GM12878 (cell line): ENCODE measurements at regions not wholly inside any gene's neighbourhood (a gene's known extent, or its start where the extent isn't known, plus 50 kb on each side); places are given as distances from the start of the nearest gene placed in this dataset.

Source experiments
- ATAC-seq: fragments of 200-7000 bp; cut with Tn5 transposase; 3 replicates; pipeline ENCODE4 v1.9.1; 2020; ENCODE audit warnings: mild to moderate bottlenecking, moderate library complexity
- BruUV-seq: library from RNA; stranded (reverse); fragments of 400-500 nt; replicated peaks from 2 replicates; lab custom pipeline; 2021; lab: Mats Ljungman, UMichigan
- CTCF ChIA-PET: fragments of 300-600 bp; sonication (Branson Sonifier 250); formaldehyde crosslinking; extraction: SDS; loops from one replicate; lab custom pipeline; 2021; ENCODE audit warnings: inconsistent platforms; lab: Yijun Ruan, JAX
- POLR2A ChIA-PET: fragments of 350-600 bp; formaldehyde crosslinking; extraction: SDS; loops from one replicate; lab custom pipeline; 2021; ENCODE audit warnings: inconsistent platforms; lab: Charles Lee
- RAD21 ChIA-PET: fragments of 300-600 bp; sonication (Branson Sonifier 250); formaldehyde crosslinking; loops from one replicate; lab custom pipeline; 2023; ENCODE audit warnings: antibody characterized with exemption; ENCODE audit not compliant: unreplicated experiment; lab: Charles Lee
- SMC1A ChIA-PET: fragments of 300-600 bp; sonication (Branson Sonifier 250); formaldehyde crosslinking; loops from one replicate; lab custom pipeline; 2023; ENCODE audit not compliant: unreplicated experiment, uncharacterized antibody; lab: Charles Lee
- DNase-seq: peaks from one replicate; pipeline ENCODE4 v3.0.0-alpha.2; 2011; ENCODE audit warnings: low read depth, low spot score
- FAIRE-seq: peaks from 3 replicates; lab custom pipeline; 2011; peaks lifted over from hg19 to GRCh38; lab: Jason Lieb, UNC
- H2AFZ ChIP-seq: 2 replicates; pipeline ENCODE4 v1.6.0; 2011; ENCODE audit warnings: low read depth, low read length, control low read depth; ENCODE audit not compliant: control insufficient read depth
- H3K27ac ChIP-seq: 2 replicates; pipeline ENCODE4 v1.5.1; 2011; ENCODE audit warnings: control low read depth; ENCODE audit not compliant: control insufficient read depth, insufficient read depth
- H3K27me3 ChIP-seq, 2 experiments: replicated peaks in 1 of 2; 2 replicates each; pipeline versions ENCODE4 v1.6.0 to v1.6.1; 2011; ENCODE audit warnings: low read length in 1 of 2; ENCODE audit not compliant: control insufficient read depth in 2 of 2, insufficient read depth in 2 of 2
- H3K36me3 ChIP-seq, 2 experiments: 2 replicates each; pipeline ENCODE4 v1.5.1; 2011; ENCODE audit warnings: low read length in 1 of 2; ENCODE audit not compliant: control insufficient read depth in 2 of 2, insufficient read depth in 2 of 2
- H3K4me1 ChIP-seq: 2 replicates; pipeline ENCODE4 v1.6.1; 2011; ENCODE audit warnings: mild to moderate bottlenecking, low read length, moderate library complexity, mixed read lengths; ENCODE audit not compliant: control insufficient read depth, insufficient read depth
- H3K4me2 ChIP-seq: 2 replicates; pipeline ENCODE4 v1.6.0; 2011; ENCODE audit warnings: control low read depth; ENCODE audit not compliant: control insufficient read depth, insufficient read depth
- H3K4me3 ChIP-seq: fragments of 200-600 bp; sonication (generic); 2 replicates; pipeline ENCODE4 v1.5.1; 2016
- H3K79me2 ChIP-seq: 2 replicates; pipeline ENCODE4 v1.6.0; 2011; ENCODE audit warnings: low read length; ENCODE audit not compliant: control insufficient read depth, insufficient read depth
- H3K9ac ChIP-seq: 2 replicates; pipeline ENCODE4 v1.8.0; 2011; ENCODE audit warnings: low read length, control low read depth, mixed read lengths; ENCODE audit not compliant: control insufficient read depth, insufficient read depth
- H3K9me3 ChIP-seq: replicated peaks from 3 replicates; pipeline ENCODE4 v1.5.1; 2011; ENCODE audit warnings: mild to moderate bottlenecking, low read length; ENCODE audit not compliant: control insufficient read depth, insufficient read depth
- H4K20me1 ChIP-seq: 2 replicates; pipeline ENCODE4 v1.6.0; 2011; ENCODE audit not compliant: control insufficient read depth, insufficient read depth
- CEBPB ChIP-seq, 2 experiments: fragments of 150-350 bp in 1 of 2; IDR thresholded peaks; 2 replicates each; pipeline ENCODE4 v1.6.1; 2012 to 2014; ENCODE audit warnings: low read depth in 2 of 2, low read length in 2 of 2, borderline replicate concordance in 1 of 2, inconsistent platforms in 1 of 2
- EP300 ChIP-seq, 2 experiments: fragments of 150-350 bp in 1 of 2; IDR thresholded peaks; 2 replicates each; pipeline ENCODE4 v1.6.1; 2011 to 2012; ENCODE audit warnings: low read depth in 2 of 2, low read length in 2 of 2, borderline replicate concordance in 1 of 2, improper control_type of control experiment in 1 of 2, inconsistent platforms in 1 of 2; ENCODE audit not compliant: control insufficient read depth in 1 of 2
- MTA2 ChIP-seq: fragments of 450-650 bp; IDR thresholded peaks from 2 replicates; pipeline ENCODE4 v1.6.1; 2016; ENCODE audit warnings: low read depth, mild to moderate bottlenecking, moderate library complexity
- SKIL ChIP-seq: fragments of 450-650 bp; IDR thresholded peaks from 2 replicates; pipeline ENCODE4 v1.6.1; 2017; ENCODE audit warnings: mild to moderate bottlenecking, low read depth, inconsistent platforms; ENCODE audit not compliant: poor library complexity, severe bottlenecking
- SP1 ChIP-seq: IDR thresholded peaks from one replicate; pipeline ENCODE4 v1.6.1; 2011; ENCODE audit warnings: low read depth, low read length
- SUZ12 ChIP-seq: fragments of 200-600 bp; sonication (generic); IDR thresholded peaks from one replicate; pipeline ENCODE4 v1.6.1; 2018; ENCODE audit warnings: antibody characterized with exemption, mild to moderate bottlenecking; ENCODE audit not compliant: unreplicated experiment
- TARDBP ChIP-seq: IDR thresholded peaks from 2 replicates; pipeline ENCODE4 v1.6.1; 2016; ENCODE audit warnings: borderline replicate concordance
- TCF7 ChIP-seq: IDR thresholded peaks from 2 replicates; pipeline ENCODE4 v1.6.1; 2014; ENCODE audit warnings: antibody characterized with exemption, borderline replicate concordance
- USF2 ChIP-seq: IDR thresholded peaks from 2 replicates; pipeline ENCODE4 v1.6.1; 2011; ENCODE audit warnings: low read depth, low read length, improper control_type of control experiment, borderline replicate concordance
- ZNF207 ChIP-seq: fragments of 450-650 bp; IDR thresholded peaks from 2 replicates; pipeline ENCODE4 v1.6.1; 2014; ENCODE audit warnings: antibody characterized with exemption, mild to moderate bottlenecking, borderline replicate concordance
- ZNF274 ChIP-seq: IDR thresholded peaks from one replicate; pipeline ENCODE4 v1.8.0; 2011; ENCODE audit not compliant: insufficient read length, insufficient read depth
- WGBS: methylation state at CpG from one replicate; pipeline ENCODE4 v1.1.6; 2016; ENCODE audit warnings: low lambda C conversion rate; ENCODE audit not compliant: insufficient replicate concordance, insufficient coverage; ENCODE audit errors: missing lambda C conversion rate; 5-methylcytosine and 5-hydroxymethylcytosine counted together
- in situ Hi-C: fragments of 300-500 bp; cut with MboI; formaldehyde crosslinking; loops from 9 replicates; pipeline ENCODE4 v1.14.3; 2018; ENCODE audit warnings: mixed read lengths
- intact Hi-C: fragments of 100-400 bp; cut with micrococcal nuclease; formaldehyde crosslinking; loops from one replicate; pipeline ENCODE4 v1.14.2; 2022; ENCODE audit not compliant: unreplicated experiment

GRCh38 chr2:104476563-104476988 is 377.3 kb upstream of the POU3F3 start:
- TF ChIP-seq USF2 = no peak
- no peak for TF ChIP-seq SKIL
- TF ChIP-seq TARDBP = no peak
- no peak for TF ChIP-seq EP300 (IDR thresholded peaks at IDR 0.05; ENCODE audit: borderline replicate concordance in 1 of 2, control insufficient read depth in 1 of 2, low read depth in 2 of 2, low read length in 2 of 2)
- TF ChIP-seq CEBPB (IDR thresholded peaks at IDR 0.05; ENCODE audit: borderline replicate concordance in 1 of 2, low read depth in 2 of 2, low read length in 2 of 2) = no peak
- no peak for TF ChIP-seq TCF7
- TF ChIP-seq SUZ12 = no peak
- TF ChIP-seq ZNF274 = no peak
- no peak for TF ChIP-seq MTA2
- no peak for TF ChIP-seq SP1
- TF ChIP-seq ZNF207 = no peak
- Histone ChIP-seq H2AFZ (no peak overlapping the region), H3K9ac (no peak overlapping the region), H4K20me1 (no peaks in the 10 kb centered on the region), H3K36me3 (no peaks in the 10 kb centered on the region), H3K4me2 (no peak overlapping the region), H3K4me1 (no peaks in the 10 kb centered on the region), H3K27me3 (no peaks in the 10 kb centered on the region), H3K4me3 (no peak overlapping the region), H3K27ac (no peak overlapping the region), H3K79me2 (no peaks in the 10 kb centered on the region), H3K9me3 (no peaks in the 10 kb centered on the region)
- FAIRE-seq (no peak), ATAC-seq (no peak), DNase-seq (no peak)
- WGBS = 16% methylated on average over 4 of the region's 4 CpGs
- ChIA-PET POLR2A (interaction anchor here (0.5 kb wide), 1 partner anchor 12 kb away, joined by 3 read pairs; no protein-coding TSS in a partner anchor), SMC1A (interaction anchor here (1.1 to 2.2 kb wide), 4 partner anchors 24 to 44 kb away, joined by 3 to 7 read pairs (median 3); no protein-coding TSS in a partner anchor), CTCF (interaction anchor here (0.8 kb wide), 1 partner anchor 42 kb away, joined by 3 read pairs; no protein-coding TSS in a partner anchor), RAD21 (no interaction called here)
- BruUV-seq = no TSS peak
- in situ Hi-C loops = no loop called here
- intact Hi-C loops = no loop called here
